Suppressor macrophage treated with lipopolysaccharide for 4 hours (primary cell): ENCODE measurements at regions not wholly inside any gene's neighbourhood (a gene's known extent, or its start where the extent isn't known, plus 50 kb on each side); places are given as distances from the start of the nearest gene placed in this dataset.
"Not testable (repeated sequence)": the region's sequence is repeated elsewhere in the genome, so short reads cannot be mapped to it uniquely, and the experiment has no call there.

Source experiments
- DNase-seq: peaks from one replicate; pipeline ENCODE4 v3.0.0-alpha.2; 2020

DNA sequence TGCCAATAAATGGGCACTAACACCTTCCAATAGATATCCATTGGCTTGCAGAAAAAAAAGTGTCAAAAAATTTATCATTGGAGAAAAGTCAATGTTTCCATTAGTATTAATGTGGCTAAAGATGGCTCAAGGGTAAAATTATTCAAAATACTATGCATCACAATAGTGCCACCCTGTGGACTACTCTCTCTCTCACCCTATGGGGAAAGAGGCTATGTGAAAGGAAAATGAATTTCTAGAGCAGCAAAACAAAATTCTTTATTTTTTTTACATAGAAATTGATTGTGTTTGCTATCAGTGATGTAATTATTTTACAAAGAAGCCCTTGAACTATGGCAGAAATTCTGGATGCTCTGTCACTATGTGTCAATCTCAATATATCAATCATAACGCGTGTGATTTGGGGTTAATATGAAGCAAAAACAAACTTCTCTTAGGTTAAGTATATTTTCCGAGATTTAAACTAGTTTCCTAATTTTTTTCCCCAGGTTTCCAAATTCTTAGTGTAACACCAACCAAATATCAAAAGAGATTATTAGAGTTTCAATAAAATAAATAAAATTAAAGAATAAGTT, 193.9 kb downstream of the USP22 start:
- peak; percentile 11 for DNase-seq

GRCh38 chr17:20851591-20852238, 191.1 kb downstream of the USP22 start:
- not testable (repeated sequence) for DNase-seq

- DNase-seq, result no peak
These were observed 190.4 kb downstream of the USP22 start for GRCh38 chr17:20852239-20852989.

DNA sequence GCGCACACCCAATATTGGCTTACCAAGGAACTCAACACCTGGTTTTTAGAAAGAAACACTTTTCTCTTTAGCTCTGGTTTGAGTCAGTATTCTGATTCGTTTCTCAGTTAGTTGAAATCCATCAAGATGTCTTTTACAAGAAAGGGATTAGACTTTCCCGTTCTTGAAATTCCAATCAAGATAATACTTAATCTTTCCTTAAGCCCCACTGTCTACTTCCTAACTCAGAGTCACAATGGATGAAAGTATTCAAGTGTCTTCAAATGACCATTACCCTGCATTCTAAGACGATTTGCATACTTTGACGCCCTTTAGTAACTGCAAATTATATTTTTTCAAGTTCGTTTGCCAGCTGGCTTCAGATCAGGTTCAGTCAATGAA, 189.8 kb downstream of the USP22 start:
- no peak for DNase-seq

DNA sequence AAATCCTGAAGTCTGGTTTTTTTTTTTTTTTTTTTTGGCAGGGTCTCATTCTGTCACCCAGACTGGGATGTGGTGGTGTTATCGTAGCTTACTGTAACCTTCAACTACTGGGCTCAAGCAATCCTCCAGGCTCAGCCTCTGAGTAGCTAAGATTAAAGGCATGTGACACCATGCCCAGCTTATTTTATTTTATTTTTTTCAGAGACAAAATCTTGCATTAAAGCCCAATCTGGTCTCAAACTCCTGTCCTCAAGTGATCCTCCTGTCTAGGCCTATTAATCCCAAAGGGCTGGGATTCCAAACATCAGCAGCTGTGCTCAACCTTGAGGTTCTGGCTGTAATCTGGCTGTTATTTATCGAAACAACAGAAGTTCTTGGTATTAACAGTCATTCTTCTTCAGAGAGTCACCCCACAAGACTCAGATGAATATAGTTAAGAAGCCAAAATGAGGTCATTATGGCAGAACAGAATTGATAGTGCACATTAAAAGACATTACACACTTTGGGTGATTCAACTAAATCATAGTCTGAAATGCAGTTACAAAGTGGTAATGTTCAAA, 186.8 kb downstream of the USP22 start:
- not testable (repeated sequence) for DNase-seq

GRCh38 chr17:20866444-20867209, 176.2 kb downstream of the USP22 start:
- DNase-seq, result not testable (repeated sequence)

DNA sequence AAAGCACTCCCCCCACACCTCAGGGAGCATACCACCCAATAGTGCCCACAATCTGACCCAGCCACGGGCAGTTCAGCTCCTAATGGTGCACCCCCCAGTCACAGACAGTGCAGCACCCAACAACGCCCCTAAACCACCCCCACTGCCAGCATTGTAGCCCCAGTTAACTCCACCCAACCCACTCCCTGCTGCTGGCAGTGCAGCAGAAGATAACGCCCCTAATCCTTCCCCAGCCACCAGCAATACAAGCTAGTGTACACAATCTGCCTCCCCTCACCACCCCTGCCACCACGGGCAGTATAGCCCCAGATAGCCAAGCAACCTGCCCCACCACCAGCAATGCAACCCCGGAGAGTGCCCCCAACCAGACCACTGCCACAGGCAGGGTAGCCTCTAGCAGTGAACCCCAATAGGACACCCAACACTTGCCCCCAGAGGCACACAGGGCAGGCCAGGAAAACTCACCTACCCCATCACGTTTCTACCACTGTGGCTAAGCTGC, 175.3 kb downstream of the USP22 start:
- not testable (repeated sequence) for DNase-seq

DNA sequence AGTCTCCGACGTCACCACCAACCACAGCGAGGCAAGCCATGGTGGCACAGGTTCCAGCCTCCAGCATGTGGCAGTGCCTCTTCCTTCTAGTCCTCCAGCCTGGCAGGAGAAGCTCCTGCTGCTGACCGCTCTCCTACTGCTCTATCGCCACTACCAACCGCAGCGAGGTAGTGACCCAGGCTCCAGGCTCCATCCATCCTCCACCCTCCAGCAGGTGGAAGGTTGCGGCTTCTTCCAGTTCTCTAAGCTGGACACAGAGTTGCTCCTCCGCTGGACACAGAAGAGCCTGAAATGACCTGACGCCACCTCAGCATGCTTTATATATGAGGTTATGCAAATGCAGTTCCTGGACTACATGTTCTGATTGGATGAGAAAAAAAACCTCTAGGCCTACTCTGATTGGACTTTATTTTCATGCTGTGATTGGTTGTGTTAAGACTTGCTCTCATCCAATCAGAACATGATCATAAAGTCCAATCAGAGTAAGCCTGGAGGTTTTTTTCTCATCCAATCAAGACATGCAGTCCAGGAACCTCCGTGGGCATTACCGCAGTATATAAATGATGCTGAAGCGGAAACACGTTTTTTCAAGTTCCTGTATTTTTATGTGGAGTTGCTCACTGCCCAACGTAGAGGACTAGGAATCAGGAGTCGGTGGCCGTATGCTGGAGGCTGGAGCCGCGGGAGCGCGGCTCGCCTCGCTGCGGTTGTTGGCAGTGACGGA, 174.7 kb downstream of the USP22 start:
- not testable (repeated sequence) for DNase-seq

- DNase-seq, result not testable (repeated sequence)
These were observed 174.2 kb downstream of the USP22 start for GRCh38 chr17:20868662-20869007.

DNA sequence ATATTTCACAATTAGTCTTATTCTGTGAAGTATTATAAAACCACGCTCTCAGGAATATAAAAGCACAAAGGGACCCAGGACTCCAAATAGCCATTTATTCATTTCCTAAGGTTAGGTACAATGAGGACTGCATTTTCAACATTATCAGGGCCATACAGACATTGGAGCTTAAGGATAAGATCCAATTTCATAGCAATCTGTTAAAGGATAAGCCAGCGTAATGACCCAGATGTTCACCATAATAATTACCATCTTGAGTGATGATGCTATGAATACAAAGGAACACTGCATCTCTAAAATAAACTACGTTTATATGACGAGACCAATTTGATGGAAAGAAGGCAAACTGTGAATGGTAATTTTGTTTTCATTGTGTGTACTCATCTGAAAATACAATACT, 169.6 kb downstream of the USP22 start:
- DNase-seq, result not testable (repeated sequence)

GRCh38 chr17:20873688-20874328, 169.0 kb downstream of the USP22 start:
- DNase-seq, result not testable (repeated sequence)

DNA sequence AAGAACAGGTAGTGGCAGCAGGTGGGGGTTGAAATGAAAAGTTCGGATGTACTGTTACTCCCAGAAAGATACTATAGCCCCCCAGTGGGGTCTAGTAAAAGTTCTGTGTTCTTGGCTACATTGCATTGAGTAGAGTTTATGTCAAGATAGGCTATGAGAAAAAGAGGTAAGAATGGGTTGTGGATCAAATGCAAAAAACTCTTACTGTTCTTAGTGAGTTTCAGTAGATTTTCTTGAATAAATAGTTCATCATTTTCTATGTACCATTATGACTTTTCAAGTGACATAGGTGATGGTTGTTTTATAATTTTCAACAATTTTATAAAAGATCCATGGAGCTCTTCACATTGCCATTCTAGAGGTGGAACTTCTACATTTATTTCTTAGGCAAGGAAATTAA, 165.4 kb downstream of the USP22 start:
- DNase-seq, result not testable (repeated sequence)

GRCh38 chr17:20890338-20890737, 152.5 kb downstream of the USP22 start:
- no peak for DNase-seq

GRCh38 chr17:20895426-20895825, 147.4 kb downstream of the USP22 start:
- not testable (repeated sequence) for DNase-seq

DNA sequence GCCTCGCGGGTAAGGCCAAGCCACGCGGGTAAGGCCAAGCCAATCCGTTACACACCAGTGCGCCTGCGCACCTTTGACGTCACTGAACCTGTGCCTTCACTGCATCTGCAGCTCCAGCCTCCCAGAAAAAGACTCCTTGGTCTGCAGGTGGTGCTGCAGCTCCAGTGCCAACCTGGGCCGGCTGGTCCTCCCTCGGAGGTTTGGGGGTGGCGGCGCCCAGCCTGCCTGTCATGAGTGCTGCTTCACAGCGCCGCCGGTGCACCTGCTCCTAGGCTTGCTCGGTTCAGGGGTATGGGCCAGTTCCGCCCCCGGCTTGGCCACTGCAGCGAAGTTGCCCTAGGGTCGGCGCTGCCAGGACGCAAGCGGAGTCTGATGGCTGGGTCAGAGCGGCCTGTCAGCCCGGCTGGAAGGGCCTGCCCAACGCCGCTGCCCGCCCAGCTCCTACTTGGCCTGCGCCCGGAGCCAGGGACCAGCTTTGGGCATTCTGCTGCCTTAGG, 146.6 kb downstream of the USP22 start:
- DNase-seq, result no peak

GRCh38 chr17:20898726-20899125, 144.1 kb downstream of the USP22 start:
- not testable (repeated sequence) for DNase-seq

- not testable (repeated sequence) for DNase-seq
These were observed 140.3 kb downstream of the USP22 start for GRCh38 chr17:20902496-20902895.

DNA sequence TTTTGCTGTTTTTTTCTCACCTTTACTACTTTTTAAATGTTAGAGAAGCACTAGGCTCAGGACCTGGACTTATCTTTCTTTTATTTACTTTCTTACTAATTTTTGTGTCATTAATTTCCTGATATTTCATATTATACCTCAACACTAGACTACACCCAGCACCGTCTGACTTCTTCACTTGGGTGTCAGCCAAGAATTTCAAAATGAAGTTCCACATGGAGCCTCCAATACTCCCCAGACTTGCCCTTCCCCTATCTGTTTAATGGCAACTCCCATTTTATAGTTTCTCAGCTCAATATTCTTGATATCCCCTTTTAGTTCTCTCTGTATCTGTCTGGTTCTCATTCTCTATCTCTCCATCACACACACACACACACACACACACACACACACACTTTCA, 139.3 kb downstream of the USP22 start:
- not testable (repeated sequence) for DNase-seq

DNA sequence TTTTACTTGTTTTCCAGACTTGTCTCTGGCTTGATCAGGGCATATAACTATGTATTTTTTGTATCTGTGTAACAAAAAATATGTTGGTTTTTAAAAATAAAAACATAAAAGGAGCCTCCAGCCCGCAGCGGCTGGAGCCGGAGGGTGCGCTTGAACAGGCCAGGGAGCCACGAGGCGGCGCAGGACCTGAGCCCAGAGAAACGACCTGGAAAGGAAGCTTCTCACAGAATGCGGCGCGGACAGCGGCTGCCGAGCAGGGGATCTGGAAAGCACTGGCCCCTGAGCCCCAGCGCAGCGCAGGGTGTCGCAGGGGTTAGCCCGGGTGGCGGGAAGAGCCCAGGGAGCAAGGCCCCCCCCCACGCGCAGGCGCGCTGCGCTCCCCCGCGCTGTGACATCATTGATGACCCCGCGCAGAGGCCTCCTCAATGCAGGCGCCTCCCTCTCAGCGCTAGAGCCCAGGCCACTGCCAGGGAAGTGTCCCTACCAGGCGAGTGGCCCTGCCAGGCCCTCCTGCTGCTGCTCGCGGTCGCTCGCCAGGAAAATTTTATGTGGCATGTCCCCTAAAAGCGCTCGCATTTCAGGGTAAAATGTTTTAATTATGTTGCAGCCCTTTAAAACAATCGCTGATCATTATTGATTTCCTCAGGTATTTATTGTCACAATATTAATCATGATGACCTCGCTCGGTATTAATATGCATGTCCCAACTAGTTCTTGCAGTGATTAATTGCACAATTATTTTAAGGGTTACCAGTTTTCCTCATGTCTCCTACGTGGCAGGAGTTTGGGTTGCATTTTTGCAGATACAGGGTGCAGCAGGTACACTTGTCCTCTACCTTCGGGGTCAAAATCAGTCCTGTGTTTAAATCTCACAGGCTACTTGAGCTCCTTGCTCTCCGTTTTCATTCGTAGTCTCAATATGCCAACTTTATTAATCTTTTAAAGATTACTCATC, 134.2 kb downstream of the USP22 start:
- peak; percentile 90 for DNase-seq

DNA sequence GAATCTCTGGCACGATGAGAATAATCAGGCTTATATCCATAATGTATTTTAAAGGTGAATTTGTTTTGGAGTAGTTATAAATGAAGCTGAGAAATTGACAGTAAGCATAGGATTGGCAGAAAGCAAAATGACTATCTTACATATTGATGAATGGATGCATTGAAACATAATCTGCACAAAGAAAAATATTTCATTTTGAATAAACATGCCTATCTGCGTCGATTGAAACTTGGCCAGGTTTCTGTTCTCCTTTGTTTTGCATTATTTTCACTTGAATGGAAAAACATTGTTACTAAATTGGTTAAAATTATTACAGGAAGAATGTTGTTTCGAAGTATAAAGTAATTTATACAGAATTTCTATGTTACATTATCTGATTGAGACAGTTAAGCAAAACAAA, 128.2 kb downstream of the USP22 start:
- no peak for DNase-seq
